Pancreas (tissue), 10 donors: ENCODE measurements at regions not wholly inside any gene's neighbourhood (a gene's known extent, or its start where the extent isn't known, plus 50 kb on each side); places are given as distances from the start of the nearest gene placed in this dataset.
A peak's percentile ranks its signal among the peaks of the same experiment; 100 is the strongest.

ENCODE experiments used
- ATAC-seq, 4 donors: fragments of 200-7000 bp; cut with Tn5 transposase; one replicate each; pipeline versions ENCODE4 v1.8.0 to v1.9.1; 2020; ENCODE audit warnings: mild to moderate bottlenecking in 4 of 4, moderate library complexity in 4 of 4
- DNase-seq, 6 donors: peaks; one replicate each; pipeline ENCODE4 v3.0.0-alpha.2; 2020
- FAIRE-seq: peaks from 2 replicates; lab custom pipeline; 2012; peaks lifted over from hg19 to GRCh38; lab: Jason Lieb, UNC
- H3K27ac ChIP-seq, 4 donors: fragments of 200-600 bp; sonication (generic); 1 replicate in 3 of 4; 2 replicates in 1 of 4; pipeline versions ENCODE4 v1.5.0 to v1.8.0; 2020
- H3K27me3 ChIP-seq, 4 donors: fragments of 200-600 bp; one replicate each; pipeline ENCODE4 v1.8.0; 2021
- H3K36me3 ChIP-seq, 3 donors: fragments of 200-600 bp; sonication (generic) in 1 of 3; one replicate each; pipeline versions ENCODE4 v1.5.0 to v1.8.0; 2020 to 2021
- H3K4me1 ChIP-seq, 3 donors: fragments of 200-600 bp; one replicate each; pipeline ENCODE4 v1.8.0; 2021
- H3K4me3 ChIP-seq, 4 donors: fragments of 200-600 bp; sonication (generic) in 2 of 4; one replicate each; pipeline versions ENCODE4 v1.5.0 to v1.8.0; 2020 to 2021
- H3K9me3 ChIP-seq, 4 donors: fragments of 200-600 bp; one replicate each; pipeline ENCODE4 v1.8.0; 2021
- WGBS, 2 donors: extraction: QIAGEN DNeasy Blood & Tissue Kit; methylation state at CpG; one replicate each; pipeline ENCODE4 v1.1.7; 2013; 5-methylcytosine and 5-hydroxymethylcytosine counted together
- intact Hi-C, 3 donors: fragments of 100-400 bp; cut with DNase I; formaldehyde crosslinking; loops; one replicate each; pipeline versions ENCODE4 v1.11.1 to v1.14.2; 2022
- TF ChIP-seq, protein P1 (sequence below), 4 donors: fragments of 200-600 bp; sonication (generic) in 3 of 4; IDR thresholded peaks; one replicate each; pipeline versions ENCODE4 v1.5.0 to v1.8.0; 2021; ENCODE audit warnings: antibody characterized with exemption in 4 of 4
- donor health status: healthy with polysubstance abuse.
- donor health status: DM: no; HTN: no; CAD: no; lungs with moderate emphysema.
- donor health status: DM: no; HTN: no; CAD: no.
- donor health status: control.
- donor health status: control.
- donor health status: Bipolar disorder and iron deficiency.
- donor health status: DM: yes; HTN: yes; CAD: no.
- donor health status: DM: no; HTN: no; CAD: no.
- donor health status: DM: no; HTN: no; CAD: no.
- donor health status: DM: yes; HTN: yes; CAD: no.

DNA sequence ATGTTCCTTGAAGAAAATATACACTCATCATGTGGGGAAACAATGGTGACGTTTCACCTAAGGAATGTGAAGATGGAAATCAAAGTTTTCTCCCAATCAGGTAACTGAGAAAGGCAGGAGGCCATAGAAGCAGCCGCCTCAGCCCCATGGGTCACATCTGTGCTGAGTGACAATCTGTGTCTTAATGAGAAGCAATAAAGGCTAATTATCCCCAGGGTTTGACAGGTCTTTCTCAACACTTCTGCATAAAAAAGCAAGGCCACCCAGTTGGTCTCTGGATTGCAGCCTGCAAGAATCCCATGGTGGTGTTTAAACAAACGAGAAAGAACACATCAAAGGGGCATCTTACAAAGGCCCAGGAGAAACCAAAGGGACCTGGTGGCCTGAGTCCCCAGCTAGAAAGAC is 91.1 kb upstream of the TNS3 start:
- Histone ChIP-seq H3K27ac (no peak overlapping the region), H3K4me3 (no peak overlapping the region), H3K36me3 (no peaks in the 10 kb centered on the region), H3K9me3 (no peaks in the 10 kb centered on the region), H3K27me3 (no peaks in the 10 kb centered on the region), H3K4me1 (no peaks in the 10 kb centered on the region)
- TF ChIP-seq, protein P1, sequence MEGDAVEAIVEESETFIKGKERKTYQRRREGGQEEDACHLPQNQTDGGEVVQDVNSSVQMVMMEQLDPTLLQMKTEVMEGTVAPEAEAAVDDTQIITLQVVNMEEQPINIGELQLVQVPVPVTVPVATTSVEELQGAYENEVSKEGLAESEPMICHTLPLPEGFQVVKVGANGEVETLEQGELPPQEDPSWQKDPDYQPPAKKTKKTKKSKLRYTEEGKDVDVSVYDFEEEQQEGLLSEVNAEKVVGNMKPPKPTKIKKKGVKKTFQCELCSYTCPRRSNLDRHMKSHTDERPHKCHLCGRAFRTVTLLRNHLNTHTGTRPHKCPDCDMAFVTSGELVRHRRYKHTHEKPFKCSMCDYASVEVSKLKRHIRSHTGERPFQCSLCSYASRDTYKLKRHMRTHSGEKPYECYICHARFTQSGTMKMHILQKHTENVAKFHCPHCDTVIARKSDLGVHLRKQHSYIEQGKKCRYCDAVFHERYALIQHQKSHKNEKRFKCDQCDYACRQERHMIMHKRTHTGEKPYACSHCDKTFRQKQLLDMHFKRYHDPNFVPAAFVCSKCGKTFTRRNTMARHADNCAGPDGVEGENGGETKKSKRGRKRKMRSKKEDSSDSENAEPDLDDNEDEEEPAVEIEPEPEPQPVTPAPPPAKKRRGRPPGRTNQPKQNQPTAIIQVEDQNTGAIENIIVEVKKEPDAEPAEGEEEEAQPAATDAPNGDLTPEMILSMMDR (IDR thresholded peaks at IDR 0.05), result no peak
- DNase-seq (no peak), FAIRE-seq (no peak), ATAC-seq (no peak)
- WGBS, 2 donors, result 77 to 92% methylated on average over 3 of the region's 3 CpGs
- intact Hi-C loops, result no loop called here

DNA sequence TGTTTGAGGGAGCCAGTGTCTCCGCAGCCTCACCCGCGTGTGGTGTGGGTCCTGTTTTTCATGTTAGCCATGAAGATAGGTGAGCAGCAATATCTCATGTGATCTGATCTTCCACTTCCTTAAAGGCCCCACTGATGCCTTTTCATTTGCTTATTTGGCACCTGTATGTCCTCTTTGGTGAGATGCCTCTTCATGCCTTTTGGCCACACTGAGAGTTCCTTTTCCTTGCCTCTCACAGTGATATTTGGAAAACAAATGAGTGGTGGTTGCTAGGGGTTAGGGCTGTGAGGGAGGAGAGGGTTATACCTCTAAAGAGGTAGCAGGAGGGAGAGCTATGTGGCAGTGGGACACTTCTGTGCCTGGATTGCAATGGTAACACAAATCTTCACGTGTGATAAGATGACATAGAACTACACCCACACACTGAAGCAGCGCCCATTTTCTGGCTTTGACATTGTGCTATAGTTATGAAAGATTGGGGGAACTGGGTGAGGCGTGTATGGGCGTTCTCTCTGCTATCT is 90.4 kb upstream of the TNS3 start:
- Histone ChIP-seq H3K4me3 (no peak overlapping the region), H3K36me3 (no peaks in the 10 kb centered on the region), H3K27ac (no peak overlapping the region), H3K9me3 (no peaks in the 10 kb centered on the region), H3K4me1 (no peaks in the 10 kb centered on the region), H3K27me3 (no peaks in the 10 kb centered on the region)
- no peak for FAIRE-seq
- 55 to 91% methylated on average over 7 of the region's 7 CpGs for WGBS, 2 donors
- intact Hi-C loops, result no loop called here
- no peak for DNase-seq
- no peak for ATAC-seq
- TF ChIP-seq, protein P1 (IDR thresholded peaks at IDR 0.05), result no peak

GRCh38 chr7:47671358-47671757 is 89.4 kb upstream of the TNS3 start:
- intact Hi-C loops, result no loop called here
- Histone ChIP-seq H3K36me3 (no peaks in the 10 kb centered on the region), H3K4me3 (no peak overlapping the region), H3K27ac (no peak overlapping the region), H3K4me1 (no peaks in the 10 kb centered on the region), H3K9me3 (no peaks in the 10 kb centered on the region), H3K27me3 (no peaks in the 10 kb centered on the region)
- no peak for DNase-seq
- FAIRE-seq, result no peak
- no peak for ATAC-seq
- 87 to 92% methylated on average over 13 of the region's 13 CpGs for WGBS, 2 donors
- TF ChIP-seq, protein P1 (IDR thresholded peaks at IDR 0.05), result no peak

DNA sequence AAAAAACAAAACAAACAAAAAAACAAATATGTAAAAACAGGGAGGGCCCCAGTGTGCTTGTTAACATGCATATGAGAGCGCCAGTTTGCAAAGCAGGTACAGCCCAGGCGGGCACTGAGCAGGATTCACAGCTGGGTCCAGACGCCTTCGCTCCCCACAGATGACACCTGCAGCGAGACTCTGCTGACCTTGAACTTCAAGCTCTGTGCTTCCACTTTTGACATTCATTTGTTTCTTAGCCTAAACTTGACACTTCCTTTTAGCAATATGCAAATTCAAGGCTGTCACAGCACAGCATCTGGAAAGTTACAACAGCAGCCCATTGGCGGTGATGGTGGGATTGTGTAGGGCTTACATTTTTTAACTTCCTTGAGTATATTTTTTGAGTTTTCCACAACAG is 88.8 kb upstream of the TNS3 start:
- H3K4me3 ChIP-seq, result no peak overlapping the region
- no peaks in the 10 kb centered on the region for H3K4me1 ChIP-seq
- H3K27ac ChIP-seq, result no peak overlapping the region
- intact Hi-C loops, result no loop called here
- TF ChIP-seq, protein P1 (IDR thresholded peaks at IDR 0.05), result no peak
- FAIRE-seq, result no peak
- no peaks in the 10 kb centered on the region for H3K36me3 ChIP-seq
- no peaks in the 10 kb centered on the region for H3K9me3 ChIP-seq
- WGBS, 2 donors, result 76 to 93% methylated on average over 6 of the region's 6 CpGs
- H3K27me3 ChIP-seq, result no peaks in the 10 kb centered on the region
- peak in 1 of 4 donors; percentile 13 for ATAC-seq
- DNase-seq, result no peak

- Histone ChIP-seq H3K4me1 (no peaks in the 10 kb centered on the region), H3K27ac (peak overlapping the region in 2 of 4 donors; percentile 34 to 42), H3K9me3 (no peaks in the 10 kb centered on the region), H3K4me3 (no peak overlapping the region), H3K27me3 (no peaks in the 10 kb centered on the region), H3K36me3 (no peaks in the 10 kb centered on the region)
- intact Hi-C loops, result no loop called here
- ATAC-seq (peak in 2 of 4 donors; percentile 17 to 21), FAIRE-seq (no peak), DNase-seq (no peak)
- 74 to 89% methylated on average over 8 of the region's 8 CpGs for WGBS, 2 donors
- TF ChIP-seq, protein P1 (IDR thresholded peaks at IDR 0.05), result no peak
Observed at GRCh38 chr7:47669901-47670384, 88.0 kb upstream of the TNS3 start.
